GM12874 (cell line): ENCODE measurements at regions not wholly inside any gene's neighbourhood (a gene's known extent, or its start where the extent isn't known, plus 50 kb on each side); places are given as distances from the start of the nearest gene placed in this dataset.

Experiments
- CTCF ChIP-seq: IDR thresholded peaks from 2 replicates; pipeline ENCODE4 v1.5.1; 2011; ENCODE audit warnings: low read depth, mild to moderate bottlenecking, control low read depth, low read length, moderate library complexity; ENCODE audit not compliant: insufficient read depth

GRCh38 chr10:78898341-78899097 lies 170.2 kb upstream of the ZMIZ1 start:
- no peak for TF ChIP-seq CTCF

GRCh38 chr10:78899098-78899754 lies 169.5 kb upstream of the ZMIZ1 start:
- TF ChIP-seq CTCF, result no peak

GRCh38 chr10:78899996-78900714 lies 168.6 kb upstream of the ZMIZ1 start:
- no peak for TF ChIP-seq CTCF

- no peak for TF ChIP-seq CTCF
Measured at GRCh38 chr10:78900715-78901430, 167.9 kb upstream of the ZMIZ1 start.

GRCh38 chr10:78901694-78902093 lies 167.1 kb upstream of the ZMIZ1 start:
- TF ChIP-seq CTCF, result no peak

- TF ChIP-seq CTCF, result no peak
Measured at GRCh38 chr10:78902815-78903214, 166.0 kb upstream of the ZMIZ1 start.
